ENCODE measurements at regions not wholly inside any gene's neighbourhood (a gene's known extent, or its start where the extent isn't known, plus 50 kb on each side); places are given as distances from the start of the nearest gene placed in this dataset.

- H3K4me3 ChIP-seq (ENCODE audit: low read length) = no peak overlapping the region
- TF ChIP-seq, protein P1, sequence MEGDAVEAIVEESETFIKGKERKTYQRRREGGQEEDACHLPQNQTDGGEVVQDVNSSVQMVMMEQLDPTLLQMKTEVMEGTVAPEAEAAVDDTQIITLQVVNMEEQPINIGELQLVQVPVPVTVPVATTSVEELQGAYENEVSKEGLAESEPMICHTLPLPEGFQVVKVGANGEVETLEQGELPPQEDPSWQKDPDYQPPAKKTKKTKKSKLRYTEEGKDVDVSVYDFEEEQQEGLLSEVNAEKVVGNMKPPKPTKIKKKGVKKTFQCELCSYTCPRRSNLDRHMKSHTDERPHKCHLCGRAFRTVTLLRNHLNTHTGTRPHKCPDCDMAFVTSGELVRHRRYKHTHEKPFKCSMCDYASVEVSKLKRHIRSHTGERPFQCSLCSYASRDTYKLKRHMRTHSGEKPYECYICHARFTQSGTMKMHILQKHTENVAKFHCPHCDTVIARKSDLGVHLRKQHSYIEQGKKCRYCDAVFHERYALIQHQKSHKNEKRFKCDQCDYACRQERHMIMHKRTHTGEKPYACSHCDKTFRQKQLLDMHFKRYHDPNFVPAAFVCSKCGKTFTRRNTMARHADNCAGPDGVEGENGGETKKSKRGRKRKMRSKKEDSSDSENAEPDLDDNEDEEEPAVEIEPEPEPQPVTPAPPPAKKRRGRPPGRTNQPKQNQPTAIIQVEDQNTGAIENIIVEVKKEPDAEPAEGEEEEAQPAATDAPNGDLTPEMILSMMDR (conservative IDR thresholded peaks at IDR 0.05; ENCODE audit: low read depth, low read length) = no peak
- no peak for DNase-seq (ENCODE audit: low read depth)
Measured at GRCh38 chr12:43261701-43262100, 290.3 kb downstream of the ADAMTS20 start.

- no peak for DNase-seq (ENCODE audit: low read depth)
- TF ChIP-seq, protein P1 (conservative IDR thresholded peaks at IDR 0.05; ENCODE audit: low read depth, low read length) = no peak
- H3K4me3 ChIP-seq (ENCODE audit: low read length) = no peak overlapping the region
Measured at GRCh38 chr12:43255522-43256111, 296.4 kb downstream of the ADAMTS20 start.

DNA sequence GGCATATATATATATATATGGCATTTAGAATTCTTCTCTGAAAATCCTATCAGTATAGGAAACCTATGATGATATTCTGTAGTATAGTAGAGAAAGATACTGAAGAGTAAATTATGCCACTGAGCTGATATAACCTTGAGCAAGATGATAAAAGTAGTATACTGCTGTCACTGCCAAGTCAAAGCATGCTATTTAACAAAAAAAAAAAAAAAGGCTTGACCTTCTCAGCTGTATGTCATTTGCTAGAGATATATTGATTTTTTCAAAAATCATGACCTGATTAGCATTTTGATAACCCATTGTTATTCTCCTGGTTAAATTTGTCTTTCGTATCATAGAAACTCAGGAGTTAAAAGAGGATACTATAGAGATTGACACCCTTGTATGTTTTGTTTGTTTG, 299.4 kb downstream of the ADAMTS20 start:
- DNase-seq (ENCODE audit: low read depth) = no peak
- TF ChIP-seq, protein P1 (conservative IDR thresholded peaks at IDR 0.05; ENCODE audit: low read depth, low read length) = no peak
- H3K4me3 ChIP-seq (ENCODE audit: low read length) = no peak overlapping the region

DNA sequence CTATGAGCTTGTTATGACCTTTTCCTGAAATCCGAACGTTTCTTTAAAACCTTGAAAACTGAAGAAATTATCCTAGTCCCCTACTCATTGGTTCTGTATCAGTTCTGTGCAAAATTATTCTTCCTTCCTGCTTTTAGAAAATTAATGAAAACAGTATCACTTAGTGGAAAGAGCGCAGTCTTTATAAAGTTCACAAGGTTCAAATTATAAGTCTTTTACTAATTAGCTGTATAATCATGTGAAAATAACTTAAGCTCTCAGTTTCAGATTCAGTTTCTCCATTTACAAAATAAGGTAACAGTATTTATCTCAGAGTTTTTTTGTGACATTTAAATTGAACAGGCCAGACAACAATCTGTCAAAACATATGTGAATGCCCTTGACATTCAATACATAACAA, 306.1 kb downstream of the ADAMTS20 start:
- H3K4me3 ChIP-seq (ENCODE audit: low read length) = no peak overlapping the region
- DNase-seq (ENCODE audit: low read depth) = no peak
- TF ChIP-seq, protein P1 (conservative IDR thresholded peaks at IDR 0.05; ENCODE audit: low read depth, low read length) = no peak

DNA sequence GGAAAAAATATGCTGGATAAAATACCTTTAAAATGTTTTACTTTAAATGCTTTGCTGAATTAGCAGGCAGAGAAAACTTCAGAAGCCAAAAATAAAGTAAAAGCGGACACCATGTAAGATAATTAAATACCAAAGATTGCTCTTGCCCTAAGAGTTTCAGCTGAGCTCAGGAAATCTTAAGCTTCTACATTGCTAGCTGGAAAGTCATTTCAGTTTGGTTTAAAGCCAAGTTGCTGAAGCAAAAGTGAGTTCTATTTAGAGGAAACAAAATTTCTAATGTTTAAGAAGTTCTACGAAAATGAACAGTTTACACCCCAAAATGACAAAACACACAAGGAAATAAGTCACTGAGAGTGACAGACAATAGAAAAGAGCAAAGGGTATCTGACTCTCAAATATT, 310.0 kb downstream of the ADAMTS20 start:
- peak; percentile 51 for DNase-seq (ENCODE audit: low read depth)
- TF ChIP-seq, protein P1 (conservative IDR thresholded peaks at IDR 0.05; ENCODE audit: low read depth, low read length) = no peak
- no peak overlapping the region for H3K4me3 ChIP-seq (ENCODE audit: low read length)

DNA sequence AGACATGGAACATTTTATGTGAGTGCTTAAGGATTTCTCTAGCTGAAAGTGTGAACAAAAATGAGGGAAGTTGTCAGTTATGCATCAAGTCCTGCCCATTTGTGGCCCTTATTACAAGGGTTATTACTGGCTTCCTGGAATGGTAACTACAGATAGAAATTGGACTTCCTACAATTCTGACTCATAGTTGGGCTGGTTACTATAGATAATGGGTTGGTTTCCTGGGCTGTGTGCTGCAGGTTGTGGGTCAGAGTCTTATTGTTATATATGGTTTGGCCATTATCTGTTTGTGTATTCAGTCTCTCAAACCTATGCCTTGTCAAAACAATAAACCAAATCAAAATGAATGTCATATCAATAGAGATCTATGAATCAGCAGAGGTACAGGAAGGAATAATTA, 313.7 kb downstream of the ADAMTS20 start:
- H3K4me3 ChIP-seq (ENCODE audit: low read length) = no peak overlapping the region
- no peak for DNase-seq (ENCODE audit: low read depth)
- TF ChIP-seq, protein P1 (conservative IDR thresholded peaks at IDR 0.05; ENCODE audit: low read depth, low read length) = no peak

- TF ChIP-seq, protein P1 (conservative IDR thresholded peaks at IDR 0.05; ENCODE audit: low read depth, low read length) = no peak
- no peak for DNase-seq (ENCODE audit: low read depth)
- H3K4me3 ChIP-seq (ENCODE audit: low read length) = no peak overlapping the region
Measured at GRCh38 chr12:43237238-43237879, 314.6 kb downstream of the ADAMTS20 start.

Measured in retinal pigment epithelial cell (primary cell).